Gastroesophageal sphincter (tissue), 4 donors: ENCODE measurements at regions not wholly inside any gene's neighbourhood (a gene's known extent, or its start where the extent isn't known, plus 50 kb on each side); places are given as distances from the start of the nearest gene placed in this dataset.

Source experiments
- ATAC-seq: fragments of 150-250 bp; one replicate; pipeline ENCODE4 v1.9.1; 2016; ENCODE audit warnings: mild to moderate bottlenecking, moderate library complexity
- H3K27ac ChIP-seq, 4 donors: fragments of 200-600 bp; sonication (generic) in 3 of 4; 1 replicate in 3 of 4; 2 replicates in 1 of 4; pipeline ENCODE4 v1.5.1; 2016 to 2019
- H3K27me3 ChIP-seq: fragments of 200-600 bp; sonication (generic); one replicate; pipeline ENCODE4 v1.5.1; 2019
- H3K36me3 ChIP-seq, 2 donors: fragments of 200-600 bp; sonication (generic); one replicate each; pipeline ENCODE4 v1.5.1; 2019; ENCODE audit warnings: control low read depth in 1 of 2
- H3K4me1 ChIP-seq, 3 donors: fragments of 200-600 bp; sonication (generic); 1 replicate in 2 of 3; 2 replicates in 1 of 3; pipeline ENCODE4 v1.5.1; 2016 to 2019; ENCODE audit warnings: control low read depth in 2 of 3
- H3K4me3 ChIP-seq, 2 donors: fragments of 200-600 bp; sonication (generic); one replicate each; pipeline ENCODE4 v1.5.1; 2019; ENCODE audit warnings: mild to moderate bottlenecking in 1 of 2, moderate library complexity in 1 of 2
- H3K9me3 ChIP-seq, 3 donors: fragments of 200-600 bp; sonication (generic); one replicate each; pipeline ENCODE4 v1.5.1; 2017 to 2019; ENCODE audit warnings: control low read depth in 2 of 3
- CTCF ChIP-seq, 4 experiments: fragments of 200-600 bp in 2 of 4; fragments of 450-650 bp in 2 of 4; sonication (generic) in 1 of 4; IDR thresholded peaks; one replicate each; pipeline ENCODE4 v1.5.1; 2017 to 2019; ENCODE audit warnings: antibody characterized with exemption in 4 of 4, mild to moderate bottlenecking in 2 of 4, moderate library complexity in 2 of 4
- EP300 ChIP-seq: sonication (generic); formaldehyde crosslinking; IDR thresholded peaks from one replicate; pipeline ENCODE4 v1.6.1; 2017; ENCODE audit warnings: antibody characterized with exemption, mild to moderate bottlenecking
- POLR2A ChIP-seq, 2 donors: fragments of 450-650 bp; IDR thresholded peaks; one replicate each; pipeline ENCODE4 v1.6.1; 2017; ENCODE audit warnings: antibody characterized with exemption in 2 of 2, mild to moderate bottlenecking in 2 of 2, moderate library complexity in 1 of 2
- POLR2AphosphoS5 ChIP-seq: sonication (generic); formaldehyde crosslinking; IDR thresholded peaks from one replicate; pipeline ENCODE4 v1.6.1; 2017; ENCODE audit warnings: antibody characterized with exemption
- WGBS, 2 donors: methylation state at CpG; one replicate each; pipeline ENCODE4 v1.1.5; 2018; ENCODE audit warnings: low coverage in 1 of 2; 5-methylcytosine and 5-hydroxymethylcytosine counted together

GRCh38 chr2:200052627-200053026 is 97.2 kb downstream of the MAIP1 start:
- Histone ChIP-seq H3K27me3 (no peaks in the 10 kb centered on the region), H3K4me3 (no peak overlapping the region), H3K4me1 (no peaks in the 10 kb centered on the region), H3K36me3 (no peaks in the 10 kb centered on the region), H3K27ac (no peak overlapping the region), H3K9me3 (peaks cover 0 to 7% (median 0%) of the 10 kb centered on the region in 3 donors)
- TF ChIP-seq EP300 (no peak), CTCF (IDR thresholded peaks at IDR 0.05) (no peak), POLR2A (IDR thresholded peaks at IDR 0.05) (no peak), POLR2AphosphoS5 (no peak)
- no peak for ATAC-seq
- 80 to 81% methylated on average over 3 of the region's 3 CpGs for WGBS, 2 donors

- Histone ChIP-seq H3K27ac (no peak overlapping the region), H3K4me1 (no peaks in the 10 kb centered on the region), H3K36me3 (no peaks in the 10 kb centered on the region), H3K27me3 (no peaks in the 10 kb centered on the region), H3K4me3 (no peak overlapping the region), H3K9me3 (peaks cover 0 to 7% (median 0%) of the 10 kb centered on the region in 3 donors)
- ATAC-seq, result no peak
- no peak for TF ChIP-seq EP300
- TF ChIP-seq CTCF (IDR thresholded peaks at IDR 0.05), result no peak
- no peak for TF ChIP-seq POLR2AphosphoS5
- no peak for TF ChIP-seq POLR2A (IDR thresholded peaks at IDR 0.05)
- 94% methylated on average over 6 of the region's 15 CpGs; no CpG with 5 or more reads in 1 of the 2 donors for WGBS, 2 donors
Observed at GRCh38 chr2:200054681-200055468, 99.5 kb downstream of the MAIP1 start.

GRCh38 chr2:200056105-200056504 is 100.7 kb downstream of the MAIP1 start:
- Histone ChIP-seq H3K36me3 (no peaks in the 10 kb centered on the region), H3K4me1 (no peaks in the 10 kb centered on the region), H3K27ac (no peak overlapping the region), H3K27me3 (no peaks in the 10 kb centered on the region), H3K9me3 (peaks cover 0 to 7% (median 0%) of the 10 kb centered on the region in 3 donors), H3K4me3 (no peak overlapping the region)
- TF ChIP-seq CTCF (IDR thresholded peaks at IDR 0.05) (no peak), POLR2A (IDR thresholded peaks at IDR 0.05) (no peak), EP300 (no peak), POLR2AphosphoS5 (no peak)
- ATAC-seq, result no peak
- 62% methylated on average over 2 of the region's 3 CpGs; no CpG with 5 or more reads in 1 of the 2 donors for WGBS, 2 donors

- no peak for TF ChIP-seq POLR2A (IDR thresholded peaks at IDR 0.05)
- no peak for TF ChIP-seq CTCF (IDR thresholded peaks at IDR 0.05)
- 60% methylated on average over 2 of the region's 3 CpGs; no CpG with 5 or more reads in 1 of the 2 donors for WGBS, 2 donors
- ATAC-seq, result no peak
- Histone ChIP-seq H3K4me3 (no peak overlapping the region), H3K27ac (no peak overlapping the region), H3K27me3 (no peaks in the 10 kb centered on the region), H3K9me3 (no peaks in the 10 kb centered on the region), H3K36me3 (no peaks in the 10 kb centered on the region), H3K4me1 (no peaks in the 10 kb centered on the region)
Observed at GRCh38 chr2:200063155-200063554, 107.8 kb downstream of the MAIP1 start.

GRCh38 chr2:200064879-200065278 is 109.5 kb downstream of the MAIP1 start:
- WGBS, 2 donors, result 45 to 78% methylated on average over 1 of the region's 1 CpG
- H3K4me1 ChIP-seq, result no peaks in the 10 kb centered on the region
- no peak overlapping the region for H3K27ac ChIP-seq
- no peak for TF ChIP-seq POLR2A (IDR thresholded peaks at IDR 0.05)
- TF ChIP-seq EP300, result no peak
- TF ChIP-seq POLR2AphosphoS5, result no peak
- no peak for TF ChIP-seq CTCF (IDR thresholded peaks at IDR 0.05)
- H3K36me3 ChIP-seq, result no peaks in the 10 kb centered on the region
- no peak overlapping the region for H3K4me3 ChIP-seq
- no peak for ATAC-seq
- no peaks in the 10 kb centered on the region for H3K27me3 ChIP-seq
- no peaks in the 10 kb centered on the region for H3K9me3 ChIP-seq
